22Rv1 (cell line): ENCODE measurements at regions not wholly inside any gene's neighbourhood (a gene's known extent, or its start where the extent isn't known, plus 50 kb on each side); places are given as distances from the start of the nearest gene placed in this dataset.

ENCODE experiments used
- H3K27ac ChIP-seq: fragments of 450-650 bp; 2 replicates; pipeline ENCODE4 v1.5.1; 2017
- ZFX ChIP-seq: fragments of 450-650 bp; IDR thresholded peaks from 2 replicates; pipeline ENCODE4 v1.6.1; 2017; ENCODE audit warnings: antibody characterized with exemption, borderline replicate concordance
- TF ChIP-seq, protein P1 (sequence below): fragments of 450-650 bp; IDR thresholded peaks from 2 replicates; pipeline ENCODE4 v1.5.1; 2017; ENCODE audit warnings: mild to moderate bottlenecking

DNA sequence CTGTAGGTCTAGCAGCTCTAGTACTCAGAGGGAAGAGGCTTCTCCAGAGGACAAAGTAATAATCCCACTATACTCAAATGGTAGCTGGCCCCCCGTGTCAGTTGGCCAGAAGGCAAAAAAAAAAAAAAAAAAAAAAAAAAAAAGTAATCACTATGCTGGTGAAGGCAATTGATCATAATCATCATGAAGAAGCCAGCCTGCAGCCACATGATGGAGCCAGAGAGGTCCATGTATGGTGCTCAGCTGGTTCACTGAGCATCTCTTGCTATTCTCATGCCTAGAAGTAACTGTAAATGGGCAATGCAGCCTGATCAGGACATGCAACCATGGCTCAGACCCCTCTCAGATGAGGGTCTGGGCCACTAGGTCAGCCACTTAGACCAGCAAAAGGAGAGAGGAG is 378.8 kb downstream of the MED13L start:
- no peak for TF ChIP-seq ZFX
- TF ChIP-seq, protein P1, sequence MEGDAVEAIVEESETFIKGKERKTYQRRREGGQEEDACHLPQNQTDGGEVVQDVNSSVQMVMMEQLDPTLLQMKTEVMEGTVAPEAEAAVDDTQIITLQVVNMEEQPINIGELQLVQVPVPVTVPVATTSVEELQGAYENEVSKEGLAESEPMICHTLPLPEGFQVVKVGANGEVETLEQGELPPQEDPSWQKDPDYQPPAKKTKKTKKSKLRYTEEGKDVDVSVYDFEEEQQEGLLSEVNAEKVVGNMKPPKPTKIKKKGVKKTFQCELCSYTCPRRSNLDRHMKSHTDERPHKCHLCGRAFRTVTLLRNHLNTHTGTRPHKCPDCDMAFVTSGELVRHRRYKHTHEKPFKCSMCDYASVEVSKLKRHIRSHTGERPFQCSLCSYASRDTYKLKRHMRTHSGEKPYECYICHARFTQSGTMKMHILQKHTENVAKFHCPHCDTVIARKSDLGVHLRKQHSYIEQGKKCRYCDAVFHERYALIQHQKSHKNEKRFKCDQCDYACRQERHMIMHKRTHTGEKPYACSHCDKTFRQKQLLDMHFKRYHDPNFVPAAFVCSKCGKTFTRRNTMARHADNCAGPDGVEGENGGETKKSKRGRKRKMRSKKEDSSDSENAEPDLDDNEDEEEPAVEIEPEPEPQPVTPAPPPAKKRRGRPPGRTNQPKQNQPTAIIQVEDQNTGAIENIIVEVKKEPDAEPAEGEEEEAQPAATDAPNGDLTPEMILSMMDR, result peak; percentile 40
- H3K27ac ChIP-seq, result no peak overlapping the region

DNA sequence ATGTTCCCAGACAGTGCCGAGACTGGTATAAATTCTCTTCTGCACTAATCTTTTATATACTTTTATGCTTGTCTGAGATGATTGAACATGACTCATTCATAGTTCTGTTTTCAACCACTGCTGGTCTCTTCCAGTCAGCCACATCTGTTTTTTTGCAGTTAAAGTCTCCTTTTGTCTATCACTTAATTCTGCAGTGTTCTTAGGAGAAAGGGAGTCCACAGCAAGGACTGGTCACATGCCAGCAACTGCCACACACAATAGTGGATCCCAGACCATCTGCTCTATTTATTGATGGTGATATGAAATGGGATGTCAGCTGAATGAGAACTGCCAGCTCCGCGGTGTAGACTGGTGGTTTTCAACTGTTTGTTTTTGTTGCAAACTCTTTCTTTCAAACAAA is 379.8 kb downstream of the MED13L start:
- no peak overlapping the region for H3K27ac ChIP-seq
- TF ChIP-seq, protein P1, result no peak
- no peak for TF ChIP-seq ZFX

DNA sequence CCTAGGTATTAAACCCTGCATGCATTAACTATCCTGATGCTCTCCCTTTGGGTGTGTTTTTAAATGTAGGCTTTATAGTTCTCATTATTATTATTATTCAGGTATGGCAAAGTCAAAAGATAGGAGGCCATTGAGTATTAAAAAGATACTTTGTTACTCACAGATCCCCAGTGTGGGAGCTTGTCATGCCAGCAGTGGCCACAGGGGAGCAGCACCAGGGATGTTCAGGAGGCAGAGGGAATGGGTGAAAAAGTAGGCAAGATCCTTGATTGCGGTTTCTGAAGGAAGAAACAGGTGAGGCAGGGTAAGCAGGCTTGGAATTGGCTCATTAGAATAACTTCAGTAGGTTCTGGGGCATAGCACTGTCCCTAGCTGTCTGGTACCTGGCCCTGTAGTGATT is 382.2 kb downstream of the MED13L start:
- TF ChIP-seq, protein P1, result peak; percentile 79
- TF ChIP-seq ZFX, result no peak

DNA sequence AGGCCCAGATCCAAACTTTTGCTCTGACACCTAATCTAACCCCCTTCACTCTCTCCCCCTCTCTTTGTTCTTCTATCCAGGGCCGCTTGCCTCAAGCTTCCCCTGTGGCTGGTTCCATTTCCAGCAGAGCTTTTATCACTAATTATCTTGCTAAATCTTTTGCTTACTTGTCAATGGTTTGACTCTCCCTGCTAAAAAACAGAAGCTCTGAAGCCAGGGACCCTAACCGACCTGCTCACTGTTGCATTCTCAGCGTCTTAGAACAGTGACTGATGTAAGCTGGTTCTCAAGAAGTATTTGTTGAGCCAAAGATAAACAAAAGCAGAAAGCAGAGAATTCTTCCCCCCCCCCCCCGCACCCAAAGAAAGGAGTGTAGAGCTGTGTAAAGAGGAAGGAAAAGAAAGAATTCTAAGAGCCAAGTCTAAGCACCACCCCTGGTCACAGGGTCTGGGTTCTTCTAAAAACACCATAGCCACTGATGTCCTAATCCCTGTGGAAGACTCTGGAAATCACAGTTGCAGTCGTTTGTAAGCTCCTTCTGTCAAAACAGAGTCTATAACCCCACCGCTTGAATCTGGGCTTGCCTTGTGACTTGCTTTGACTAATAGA is 385.8 kb downstream of the MED13L start:
- no peak overlapping the region for H3K27ac ChIP-seq
- TF ChIP-seq ZFX, result no peak
- TF ChIP-seq, protein P1, result no peak

More for the DNA sequence above, 382.2 kb downstream of the MED13L start:
- H3K27ac ChIP-seq, result no peak overlapping the region

DNA sequence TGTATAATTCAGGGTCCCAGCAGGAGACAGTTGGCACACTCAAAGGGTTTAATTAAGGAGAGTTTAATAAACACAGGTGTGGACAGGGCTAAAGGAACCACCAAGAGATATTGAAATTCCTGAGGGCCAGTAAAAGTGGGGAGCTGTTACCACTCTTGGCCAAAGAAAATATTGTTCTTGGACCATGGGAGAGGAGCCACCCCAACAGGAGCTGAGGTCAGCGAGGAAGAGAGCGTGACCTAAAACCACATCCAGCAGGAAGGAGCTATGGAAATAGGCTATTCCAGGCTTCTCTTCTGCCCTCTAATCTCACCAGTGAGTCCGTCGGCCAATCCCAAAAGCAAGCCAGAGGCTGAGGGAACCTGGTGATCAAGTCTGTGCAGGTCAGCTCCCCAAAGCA is 390.8 kb downstream of the MED13L start:
- TF ChIP-seq, protein P1, result no peak
- no peak for TF ChIP-seq ZFX
- no peak overlapping the region for H3K27ac ChIP-seq

DNA sequence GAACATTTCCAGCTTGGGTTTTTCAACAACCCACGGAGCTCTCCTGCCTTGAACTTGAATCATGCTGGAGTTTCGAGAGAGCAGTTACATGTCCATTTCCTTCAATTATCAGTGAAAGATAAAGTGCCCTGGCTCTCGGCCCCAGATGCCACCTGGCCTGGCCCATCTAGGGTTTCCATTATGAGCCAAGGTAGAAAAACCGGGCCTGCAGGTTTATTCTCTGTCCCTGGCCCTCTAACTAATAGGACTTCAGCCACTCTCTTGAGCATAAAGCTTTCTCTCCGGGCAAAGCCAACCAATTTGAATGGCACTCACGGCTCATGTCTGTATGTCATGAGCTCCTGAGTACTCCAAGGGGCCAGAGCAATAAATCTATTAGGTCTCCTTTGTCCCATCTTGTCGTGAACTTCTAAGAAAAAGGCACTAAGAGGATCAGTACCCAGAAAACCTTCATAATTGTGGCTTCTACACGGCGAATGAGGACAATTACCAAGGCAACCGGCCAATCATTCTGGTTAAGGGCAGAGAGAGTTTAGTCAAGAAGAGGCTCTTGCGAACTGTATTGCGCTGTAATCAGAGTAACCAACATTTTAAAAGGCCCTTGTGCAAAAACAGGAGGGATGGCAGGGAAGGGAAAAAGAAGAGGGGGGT is 392.3 kb downstream of the MED13L start:
- no peak overlapping the region for H3K27ac ChIP-seq
- no peak for TF ChIP-seq ZFX
- TF ChIP-seq, protein P1, result no peak

DNA sequence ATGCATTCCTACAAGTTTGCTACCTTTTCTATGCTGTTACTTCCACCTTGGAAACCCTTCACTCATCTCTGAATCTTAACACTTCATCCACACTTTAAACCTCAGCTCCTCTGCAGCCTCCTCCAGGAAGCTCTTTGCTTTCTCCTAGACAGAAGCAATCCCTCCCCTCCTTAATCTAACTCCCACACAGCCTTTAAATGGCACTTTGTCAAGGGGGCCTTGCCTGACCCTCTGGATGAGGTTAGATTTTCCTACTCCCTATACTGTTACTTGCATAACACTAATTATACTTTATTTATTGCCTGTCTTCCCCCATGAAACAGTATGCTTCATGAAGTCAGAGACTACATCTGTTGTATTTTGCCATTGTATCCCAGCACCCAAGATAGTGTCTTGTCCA is 394.6 kb downstream of the MED13L start:
- TF ChIP-seq, protein P1, result no peak
- TF ChIP-seq ZFX, result no peak
- no peak overlapping the region for H3K27ac ChIP-seq
